WTC11 (cell line): ENCODE measurements at regions not wholly inside any gene's neighbourhood (a gene's known extent, or its start where the extent isn't known, plus 50 kb on each side); places are given as distances from the start of the nearest gene placed in this dataset.

Experiments used
- ATAC-seq: fragments of 200-7000 bp; cut with Tn5 transposase; 2 replicates; pipeline ENCODE4 v1.10.0; 2021; ENCODE audit warnings: mild to moderate bottlenecking, moderate library complexity
- CTCF ChIA-PET: fragments of 300-600 bp; sonication (Branson Sonifier 250); formaldehyde crosslinking; loops from one replicate; lab custom pipeline; 2021; ENCODE audit warnings: antibody characterized with exemption; lab: Charles Lee
- POLR2A ChIA-PET: fragments of 350-600 bp; sonication (Branson Sonifier 250); formaldehyde crosslinking; loops from one replicate; lab custom pipeline; 2021; ENCODE audit warnings: antibody characterized with exemption; lab: Charles Lee
- DNase-seq: peaks from one replicate; pipeline ENCODE4 v3.0.0; 2021; ENCODE audit warnings: low spot score
- H3K27ac Mint-ChIP-seq: 2 replicates; pipeline ENCODE4 v1.8.0; 2021; ENCODE audit warnings: mixed read lengths
- H3K27me3 Mint-ChIP-seq: 2 replicates; pipeline ENCODE4 v1.8.0; 2021; ENCODE audit warnings: low read depth, mild to moderate bottlenecking, moderate library complexity, mixed read lengths
- H3K36me3 Mint-ChIP-seq: 2 replicates; pipeline ENCODE4 v1.8.0; 2021; ENCODE audit warnings: mixed read lengths
- H3K4me1 Mint-ChIP-seq: 2 replicates; pipeline ENCODE4 v1.8.0; 2022; ENCODE audit warnings: mixed read lengths
- H3K4me3 Mint-ChIP-seq: 2 replicates; pipeline ENCODE4 v1.8.0; 2021; ENCODE audit warnings: mild to moderate bottlenecking, moderate library complexity, mixed read lengths
- H3K9me3 Mint-ChIP-seq: 2 replicates; pipeline ENCODE4 v1.8.0; 2021; ENCODE audit warnings: mixed read lengths
- ATF1 ChIP-seq: sonication (generic); formaldehyde crosslinking; IDR thresholded peaks from 2 replicates; pipeline ENCODE4 v1.8.1; 2023; ENCODE audit warnings: mild to moderate bottlenecking, moderate library complexity, missing genetic modification reagents
- FOXK1 ChIP-seq: sonication (generic); formaldehyde crosslinking; IDR thresholded peaks from 2 replicates; pipeline ENCODE4 v1.8.0; 2022; ENCODE audit warnings: mild to moderate bottlenecking, moderate library complexity, missing genetic modification reagents
- JUN ChIP-seq: sonication (generic); formaldehyde crosslinking; IDR thresholded peaks from 2 replicates; pipeline ENCODE4 v1.8.0; 2023; ENCODE audit warnings: mild to moderate bottlenecking, missing genetic modification reagents
- KAT7 ChIP-seq: sonication (generic); formaldehyde crosslinking; IDR thresholded peaks from 2 replicates; pipeline ENCODE4 v1.8.1; 2023; ENCODE audit warnings: missing genetic modification reagents, mild to moderate bottlenecking, borderline replicate concordance
- MYBL2 ChIP-seq: sonication (generic); formaldehyde crosslinking; IDR thresholded peaks from 2 replicates; pipeline ENCODE4 v1.8.1; 2023; ENCODE audit warnings: mild to moderate bottlenecking, moderate library complexity, missing genetic modification reagents
- NFYB ChIP-seq: sonication (generic); formaldehyde crosslinking; conservative IDR thresholded peaks from 2 replicates; pipeline ENCODE4 v1.8.0; 2022; ENCODE audit warnings: low read depth, missing genetic modification reagents
- OVOL2 ChIP-seq: fragments of 250-450 bp; sonication (Bioruptor Pico); IDR thresholded peaks from 2 replicates; pipeline ENCODE4 v1.9.0; 2021; ENCODE audit warnings: mild to moderate bottlenecking, borderline replicate concordance
- PRRX2 ChIP-seq: fragments of 250-450 bp; sonication (Bioruptor Pico); IDR thresholded peaks from 2 replicates; pipeline ENCODE4 v1.8.0; 2021; ENCODE audit warnings: mild to moderate bottlenecking
- RELA ChIP-seq: sonication (generic); formaldehyde crosslinking; IDR thresholded peaks from 2 replicates; pipeline ENCODE4 v1.8.1; 2022; ENCODE audit warnings: missing genetic modification reagents, mild to moderate bottlenecking, borderline replicate concordance
- SMAD3 ChIP-seq: sonication (generic); formaldehyde crosslinking; IDR thresholded peaks from 2 replicates; pipeline ENCODE4 v1.8.0; 2022; ENCODE audit warnings: missing genetic modification reagents, mild to moderate bottlenecking, borderline replicate concordance
- SP1 ChIP-seq: sonication (generic); formaldehyde crosslinking; conservative IDR thresholded peaks from 2 replicates; pipeline ENCODE4 v1.8.1; 2022; ENCODE audit warnings: missing genetic modification reagents
- TEAD1 ChIP-seq: sonication (generic); formaldehyde crosslinking; IDR thresholded peaks from 2 replicates; pipeline ENCODE4 v1.8.0; 2022; ENCODE audit warnings: mild to moderate bottlenecking, missing genetic modification reagents
- ZNF121 ChIP-seq: sonication (generic); formaldehyde crosslinking; IDR thresholded peaks from 2 replicates; pipeline ENCODE4 v1.8.0; 2023; ENCODE audit warnings: missing genetic modification reagents
- ZNF232 ChIP-seq: sonication (generic); formaldehyde crosslinking; IDR thresholded peaks from 2 replicates; pipeline ENCODE4 v1.8.0; 2022; ENCODE audit warnings: mild to moderate bottlenecking, missing genetic modification reagents
- TF ChIP-seq, protein P1 (sequence below): fragments of 250-450 bp; sonication (Bioruptor Pico); IDR thresholded peaks from 2 replicates; pipeline ENCODE4 v1.8.0; 2021; ENCODE audit warnings: mild to moderate bottlenecking
- TF ChIP-seq, protein P2 (sequence below): sonication (generic); formaldehyde crosslinking; IDR thresholded peaks from 2 replicates; pipeline ENCODE4 v1.8.1; 2022; ENCODE audit warnings: low read depth, mild to moderate bottlenecking, moderate library complexity, missing genetic modification reagents, borderline replicate concordance
- TF ChIP-seq, protein P3 (sequence below): sonication (generic); formaldehyde crosslinking; IDR thresholded peaks from 2 replicates; pipeline ENCODE4 v1.8.0; 2022; ENCODE audit warnings: mild to moderate bottlenecking, missing genetic modification reagents
- TF ChIP-seq, protein P4 (sequence below): sonication (generic); formaldehyde crosslinking; IDR thresholded peaks from 2 replicates; pipeline ENCODE4 v1.8.1; 2023; ENCODE audit warnings: mild to moderate bottlenecking, moderate library complexity, missing genetic modification reagents
- TF ChIP-seq, protein P5 (sequence below): fragments of 250-450 bp; sonication (Bioruptor Pico); conservative IDR thresholded peaks from 2 replicates; pipeline ENCODE4 v1.9.0; 2021; ENCODE audit warnings: mild to moderate bottlenecking
- TF ChIP-seq, protein P6 (sequence below): sonication (generic); formaldehyde crosslinking; IDR thresholded peaks from 2 replicates; pipeline ENCODE4 v1.8.1; 2022; ENCODE audit warnings: mild to moderate bottlenecking, missing genetic modification reagents, moderate library complexity, borderline replicate concordance
- TF ChIP-seq, protein P7 (sequence below): fragments of 250-450 bp; sonication (Bioruptor Pico); IDR thresholded peaks from 2 replicates; pipeline ENCODE4 v2.1.2; 2022; ENCODE audit warnings: mild to moderate bottlenecking, moderate library complexity
- TF ChIP-seq, protein P8 (sequence below): fragments of 250-450 bp; sonication (Bioruptor Pico); IDR thresholded peaks from 2 replicates; pipeline ENCODE4 v1.9.0; 2021; ENCODE audit warnings: mild to moderate bottlenecking

DNA sequence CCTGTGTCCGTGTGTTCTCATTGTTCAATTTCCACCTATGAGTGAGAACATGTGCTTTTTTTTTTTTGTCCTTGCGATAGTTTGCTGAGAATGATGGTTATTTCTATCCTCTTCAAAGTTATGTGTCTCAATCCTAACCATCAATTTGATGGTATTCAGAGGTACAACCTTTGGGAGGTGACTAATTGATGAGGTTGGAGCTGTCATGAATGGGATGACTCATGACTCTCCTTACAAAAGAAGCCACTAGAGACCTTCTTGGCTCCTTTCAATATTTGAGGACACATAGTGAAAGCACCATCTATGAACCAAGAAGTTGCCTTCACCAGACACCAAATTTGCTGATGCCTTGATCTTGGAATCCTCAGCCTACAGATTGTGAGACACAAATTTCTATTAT is 677.1 kb upstream of the DDX18 start (continued):
- TF ChIP-seq, protein P1, sequence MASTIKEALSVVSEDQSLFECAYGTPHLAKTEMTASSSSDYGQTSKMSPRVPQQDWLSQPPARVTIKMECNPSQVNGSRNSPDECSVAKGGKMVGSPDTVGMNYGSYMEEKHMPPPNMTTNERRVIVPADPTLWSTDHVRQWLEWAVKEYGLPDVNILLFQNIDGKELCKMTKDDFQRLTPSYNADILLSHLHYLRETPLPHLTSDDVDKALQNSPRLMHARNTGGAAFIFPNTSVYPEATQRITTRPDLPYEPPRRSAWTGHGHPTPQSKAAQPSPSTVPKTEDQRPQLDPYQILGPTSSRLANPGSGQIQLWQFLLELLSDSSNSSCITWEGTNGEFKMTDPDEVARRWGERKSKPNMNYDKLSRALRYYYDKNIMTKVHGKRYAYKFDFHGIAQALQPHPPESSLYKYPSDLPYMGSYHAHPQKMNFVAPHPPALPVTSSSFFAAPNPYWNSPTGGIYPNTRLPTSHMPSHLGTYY (CRISPR knock-in tag): no peak
- no peak for TF ChIP-seq ATF1
- no peak for TF ChIP-seq SP1
- TF ChIP-seq, protein P2, sequence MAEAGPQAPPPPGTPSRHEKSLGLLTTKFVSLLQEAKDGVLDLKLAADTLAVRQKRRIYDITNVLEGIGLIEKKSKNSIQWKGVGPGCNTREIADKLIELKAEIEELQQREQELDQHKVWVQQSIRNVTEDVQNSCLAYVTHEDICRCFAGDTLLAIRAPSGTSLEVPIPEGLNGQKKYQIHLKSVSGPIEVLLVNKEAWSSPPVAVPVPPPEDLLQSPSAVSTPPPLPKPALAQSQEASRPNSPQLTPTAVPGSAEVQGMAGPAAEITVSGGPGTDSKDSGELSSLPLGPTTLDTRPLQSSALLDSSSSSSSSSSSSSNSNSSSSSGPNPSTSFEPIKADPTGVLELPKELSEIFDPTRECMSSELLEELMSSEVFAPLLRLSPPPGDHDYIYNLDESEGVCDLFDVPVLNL: no peak
- TF ChIP-seq RELA (CRISPR knock-in tag): no peak
- TF ChIP-seq, protein P3, sequence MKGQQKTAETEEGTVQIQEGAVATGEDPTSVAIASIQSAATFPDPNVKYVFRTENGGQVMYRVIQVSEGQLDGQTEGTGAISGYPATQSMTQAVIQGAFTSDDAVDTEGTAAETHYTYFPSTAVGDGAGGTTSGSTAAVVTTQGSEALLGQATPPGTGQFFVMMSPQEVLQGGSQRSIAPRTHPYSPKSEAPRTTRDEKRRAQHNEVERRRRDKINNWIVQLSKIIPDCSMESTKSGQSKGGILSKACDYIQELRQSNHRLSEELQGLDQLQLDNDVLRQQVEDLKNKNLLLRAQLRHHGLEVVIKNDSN (CRISPR knock-in tag): no peak
- TF ChIP-seq, protein P4, sequence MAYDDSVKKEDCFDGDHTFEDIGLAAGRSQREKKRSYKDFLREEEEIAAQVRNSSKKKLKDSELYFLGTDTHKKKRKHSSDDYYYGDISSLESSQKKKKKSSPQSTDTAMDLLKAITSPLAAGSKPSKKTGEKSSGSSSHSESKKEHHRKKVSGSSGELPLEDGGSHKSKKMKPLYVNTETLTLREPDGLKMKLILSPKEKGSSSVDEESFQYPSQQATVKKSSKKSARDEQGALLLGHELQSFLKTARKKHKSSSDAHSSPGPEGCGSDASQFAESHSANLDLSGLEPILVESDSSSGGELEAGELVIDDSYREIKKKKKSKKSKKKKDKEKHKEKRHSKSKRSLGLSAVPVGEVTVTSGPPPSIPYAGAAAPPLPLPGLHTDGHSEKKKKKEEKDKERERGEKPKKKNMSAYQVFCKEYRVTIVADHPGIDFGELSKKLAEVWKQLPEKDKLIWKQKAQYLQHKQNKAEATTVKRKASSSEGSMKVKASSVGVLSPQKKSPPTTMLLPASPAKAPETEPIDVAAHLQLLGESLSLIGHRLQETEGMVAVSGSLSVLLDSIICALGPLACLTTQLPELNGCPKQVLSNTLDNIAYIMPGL (CRISPR knock-in tag): no peak
- TF ChIP-seq ZNF232 (CRISPR knock-in tag): no peak
- TF ChIP-seq OVOL2 (CRISPR knock-in tag): no peak
- TF ChIP-seq JUN: no peak
- no peak for TF ChIP-seq MYBL2
- TF ChIP-seq SMAD3: no peak
- TF ChIP-seq, protein P5, sequence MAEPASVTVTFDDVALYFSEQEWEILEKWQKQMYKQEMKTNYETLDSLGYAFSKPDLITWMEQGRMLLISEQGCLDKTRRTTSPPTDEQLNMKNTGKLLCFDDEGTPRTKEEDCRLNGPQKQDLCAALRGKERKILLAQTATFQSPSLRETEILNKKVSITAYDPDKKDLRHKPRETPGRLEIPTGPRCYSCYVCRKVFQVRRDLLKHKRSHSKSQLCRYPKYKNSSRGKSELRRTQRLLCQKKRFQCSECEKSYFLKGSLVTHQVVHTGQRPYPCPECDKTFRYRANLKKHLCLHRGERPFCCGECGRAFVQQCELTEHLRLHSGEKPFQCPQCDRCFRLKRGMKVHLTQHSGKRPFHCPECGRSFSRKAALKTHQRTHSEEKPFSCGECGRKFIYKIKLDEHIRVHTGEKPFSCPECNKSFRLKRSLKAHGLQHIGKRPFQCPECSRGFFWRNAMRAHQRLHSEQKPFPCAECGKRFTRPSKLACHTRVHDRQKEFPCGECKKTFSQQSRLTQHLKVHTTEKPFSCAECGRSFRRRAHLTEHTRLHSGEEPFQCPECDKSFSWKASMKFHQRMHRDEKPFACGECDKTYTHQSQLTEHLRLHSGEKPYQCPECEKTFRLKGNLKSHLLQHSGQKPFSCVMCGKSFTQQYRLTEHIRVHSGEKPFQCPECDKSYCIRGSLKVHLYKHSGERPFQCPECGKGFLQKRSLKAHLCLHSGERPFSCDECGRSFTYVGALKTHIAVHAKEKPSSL (CRISPR knock-in tag): no peak
- TF ChIP-seq, all 79 proteins: peak for 0

DNA sequence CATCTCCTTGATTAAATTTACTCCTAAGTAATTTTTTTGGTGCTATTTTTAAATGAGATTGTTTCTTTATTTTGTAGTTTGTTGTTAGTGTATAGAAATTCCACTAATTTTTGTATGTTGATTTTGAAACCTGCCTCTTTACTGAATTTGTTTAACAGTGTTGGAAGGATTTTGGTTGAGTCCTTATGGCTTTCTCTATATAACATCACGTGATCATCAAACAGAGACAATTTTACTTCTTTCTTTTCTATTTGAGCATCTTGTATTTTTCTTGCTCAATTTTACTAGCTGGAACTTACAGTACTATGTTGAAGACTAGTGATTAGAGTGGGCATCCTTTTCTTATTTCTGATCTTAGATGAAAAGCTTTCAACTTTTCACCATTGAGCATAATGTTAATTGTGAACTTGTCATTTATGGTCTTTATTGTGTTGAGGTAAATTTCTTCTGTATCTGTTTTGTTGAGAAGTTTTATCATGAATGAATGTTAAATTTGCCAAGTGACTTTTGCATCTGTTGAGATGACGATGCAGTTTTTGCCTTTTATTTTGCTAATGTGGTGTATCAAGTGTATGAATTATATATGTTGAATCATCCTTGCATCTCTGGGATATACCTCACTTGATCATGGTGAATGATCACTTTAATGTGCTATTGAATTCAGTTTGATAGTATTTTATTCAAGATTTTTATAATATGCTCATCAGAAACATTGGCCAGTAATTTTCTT is 645.3 kb upstream of the DDX18 start:
- DNase-seq (no peak), ATAC-seq (no peak)
- H3K4me1 Mint-ChIP-seq: no peaks in the 10 kb centered on the region; the same call in 1 of the 2 replicates
- CTCF ChIA-PET: no interaction called here
- no peak overlapping the region for H3K27ac Mint-ChIP-seq
- POLR2A ChIA-PET: no interaction called here
- H3K36me3 Mint-ChIP-seq: peaks cover 29% of the 10 kb centered on the region
- H3K4me3 Mint-ChIP-seq: no peak overlapping the region
- H3K9me3 Mint-ChIP-seq: peaks cover 57% of the 10 kb centered on the region
- H3K27me3 Mint-ChIP-seq: peaks cover 2% of the 10 kb centered on the region; the same call in 1 of the 2 replicates
- no peak for TF ChIP-seq ZNF121 (CRISPR knock-in tag)
- TF ChIP-seq, protein P2: no peak
- no peak for TF ChIP-seq ZNF232 (CRISPR knock-in tag)
- no peak for TF ChIP-seq TEAD1 (CRISPR knock-in tag)
- TF ChIP-seq, protein P6, sequence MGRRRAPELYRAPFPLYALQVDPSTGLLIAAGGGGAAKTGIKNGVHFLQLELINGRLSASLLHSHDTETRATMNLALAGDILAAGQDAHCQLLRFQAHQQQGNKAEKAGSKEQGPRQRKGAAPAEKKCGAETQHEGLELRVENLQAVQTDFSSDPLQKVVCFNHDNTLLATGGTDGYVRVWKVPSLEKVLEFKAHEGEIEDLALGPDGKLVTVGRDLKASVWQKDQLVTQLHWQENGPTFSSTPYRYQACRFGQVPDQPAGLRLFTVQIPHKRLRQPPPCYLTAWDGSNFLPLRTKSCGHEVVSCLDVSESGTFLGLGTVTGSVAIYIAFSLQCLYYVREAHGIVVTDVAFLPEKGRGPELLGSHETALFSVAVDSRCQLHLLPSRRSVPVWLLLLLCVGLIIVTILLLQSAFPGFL: no peak
- TF ChIP-seq, protein P7, sequence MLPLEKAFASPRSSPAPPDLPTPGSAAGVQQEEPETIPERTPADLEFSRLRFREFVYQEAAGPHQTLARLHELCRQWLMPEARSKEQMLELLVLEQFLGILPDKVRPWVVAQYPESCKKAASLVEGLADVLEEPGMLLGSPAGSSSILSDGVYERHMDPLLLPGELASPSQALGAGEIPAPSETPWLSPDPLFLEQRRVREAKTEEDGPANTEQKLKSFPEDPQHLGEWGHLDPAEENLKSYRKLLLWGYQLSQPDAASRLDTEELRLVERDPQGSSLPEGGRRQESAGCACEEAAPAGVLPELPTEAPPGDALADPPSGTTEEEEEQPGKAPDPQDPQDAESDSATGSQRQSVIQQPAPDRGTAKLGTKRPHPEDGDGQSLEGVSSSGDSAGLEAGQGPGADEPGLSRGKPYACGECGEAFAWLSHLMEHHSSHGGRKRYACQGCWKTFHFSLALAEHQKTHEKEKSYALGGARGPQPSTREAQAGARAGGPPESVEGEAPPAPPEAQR (CRISPR knock-in tag): no peak
- TF ChIP-seq KAT7 (CRISPR knock-in tag): no peak
- TF ChIP-seq FOXK1 (CRISPR knock-in tag): no peak
- no peak for TF ChIP-seq NFYB (CRISPR knock-in tag)
- no peak for TF ChIP-seq PRRX2
- no peak for TF ChIP-seq ATF1
- TF ChIP-seq, protein P8, sequence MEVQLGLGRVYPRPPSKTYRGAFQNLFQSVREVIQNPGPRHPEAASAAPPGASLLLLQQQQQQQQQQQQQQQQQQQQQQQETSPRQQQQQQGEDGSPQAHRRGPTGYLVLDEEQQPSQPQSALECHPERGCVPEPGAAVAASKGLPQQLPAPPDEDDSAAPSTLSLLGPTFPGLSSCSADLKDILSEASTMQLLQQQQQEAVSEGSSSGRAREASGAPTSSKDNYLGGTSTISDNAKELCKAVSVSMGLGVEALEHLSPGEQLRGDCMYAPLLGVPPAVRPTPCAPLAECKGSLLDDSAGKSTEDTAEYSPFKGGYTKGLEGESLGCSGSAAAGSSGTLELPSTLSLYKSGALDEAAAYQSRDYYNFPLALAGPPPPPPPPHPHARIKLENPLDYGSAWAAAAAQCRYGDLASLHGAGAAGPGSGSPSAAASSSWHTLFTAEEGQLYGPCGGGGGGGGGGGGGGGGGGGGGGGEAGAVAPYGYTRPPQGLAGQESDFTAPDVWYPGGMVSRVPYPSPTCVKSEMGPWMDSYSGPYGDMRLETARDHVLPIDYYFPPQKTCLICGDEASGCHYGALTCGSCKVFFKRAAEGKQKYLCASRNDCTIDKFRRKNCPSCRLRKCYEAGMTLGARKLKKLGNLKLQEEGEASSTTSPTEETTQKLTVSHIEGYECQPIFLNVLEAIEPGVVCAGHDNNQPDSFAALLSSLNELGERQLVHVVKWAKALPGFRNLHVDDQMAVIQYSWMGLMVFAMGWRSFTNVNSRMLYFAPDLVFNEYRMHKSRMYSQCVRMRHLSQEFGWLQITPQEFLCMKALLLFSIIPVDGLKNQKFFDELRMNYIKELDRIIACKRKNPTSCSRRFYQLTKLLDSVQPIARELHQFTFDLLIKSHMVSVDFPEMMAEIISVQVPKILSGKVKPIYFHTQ (CRISPR knock-in tag): no peak
